CD14-positive monocyte (primary cell): ENCODE measurements at regions not wholly inside any gene's neighbourhood (a gene's known extent, or its start where the extent isn't known, plus 50 kb on each side); places are given as distances from the start of the nearest gene placed in this dataset.
A peak's percentile ranks its signal among the peaks of the same experiment; 100 is the strongest.

Source experiments
- DNase-seq, 3 donors: peaks; one replicate each; pipeline ENCODE4 v3.0.0-alpha.2; 2011 to 2022
- H2AFZ ChIP-seq: 2 replicates; pipeline ENCODE4 v1.6.0; 2012; ENCODE audit warnings: mild to moderate bottlenecking, low read depth, low read length, inconsistent platforms; ENCODE audit not compliant: insufficient read depth, poor library complexity, severe bottlenecking
- H3K27ac ChIP-seq, 2 donors: 1 replicate in 1 of 2; 2 replicates in 1 of 2; pipeline ENCODE4 v1.5.1; 2012 to 2013; ENCODE audit warnings: low read length in 2 of 2, control low read depth in 1 of 2, inconsistent platforms in 1 of 2, low read depth in 1 of 2, mild to moderate bottlenecking in 1 of 2
- H3K27me3 ChIP-seq, 2 donors: one replicate each; pipeline versions ENCODE4 v1.6.0 to v1.6.1; 2011 to 2013; ENCODE audit warnings: low read length in 2 of 2; ENCODE audit not compliant: control insufficient read depth in 2 of 2, insufficient read depth in 2 of 2
- H3K36me3 ChIP-seq, 2 donors: replicated peaks in 1 of 2; 1 replicate in 1 of 2; 2 replicates in 1 of 2; pipeline versions ENCODE4 v1.5.1 to v1.6.1; 2012 to 2013; ENCODE audit warnings: low read length in 2 of 2, control low read depth in 1 of 2, inconsistent platforms in 1 of 2, mild to moderate bottlenecking in 1 of 2; ENCODE audit not compliant: insufficient read depth in 2 of 2, control insufficient read depth in 1 of 2
- H3K4me1 ChIP-seq, 2 donors: 1 replicate in 1 of 2; 2 replicates in 1 of 2; pipeline versions ENCODE4 v1.5.1 to v1.6.1; 2012 to 2013; ENCODE audit warnings: low read length in 2 of 2, control low read depth in 1 of 2, inconsistent platforms in 1 of 2, mild to moderate bottlenecking in 1 of 2, moderate library complexity in 1 of 2; ENCODE audit not compliant: insufficient read depth in 2 of 2, control insufficient read depth in 1 of 2
- H3K4me2 ChIP-seq: replicated peaks from 2 replicates; pipeline ENCODE3; 2012; ENCODE audit warnings: low read length, moderate library complexity, mild to moderate bottlenecking; ENCODE audit not compliant: poor library complexity, severe bottlenecking; ENCODE audit errors: extremely low read depth
- H3K4me3 ChIP-seq, 3 experiments: fragments of 200-600 bp in 1 of 3; sonication (generic) in 1 of 3; replicated peaks in 1 of 3; 1 replicate in 2 of 3; 2 replicates in 1 of 3; pipeline ENCODE4 v1.5.1; 2011 to 2013; ENCODE audit warnings: low read length in 3 of 3, mild to moderate bottlenecking in 3 of 3, control low read depth in 2 of 3, low read depth in 2 of 3, inconsistent platforms in 1 of 3, moderate library complexity in 1 of 3
- H3K79me2 ChIP-seq: 2 replicates; pipeline ENCODE4 v1.6.0; 2012; ENCODE audit warnings: mild to moderate bottlenecking, control low read depth, inconsistent platforms, low read length, moderate library complexity; ENCODE audit not compliant: insufficient read depth
- H3K9ac ChIP-seq: 2 replicates; pipeline ENCODE4 v1.6.0; 2017; ENCODE audit warnings: low read length, mild to moderate bottlenecking; ENCODE audit not compliant: insufficient read depth, poor library complexity, severe bottlenecking
- H3K9me3 ChIP-seq, 2 donors: replicated peaks in 1 of 2; 1 replicate in 1 of 2; 2 replicates in 1 of 2; pipeline versions ENCODE4 v1.5.1 to v1.6.1; 2012 to 2013; ENCODE audit warnings: low read length in 2 of 2, control low read depth in 1 of 2; ENCODE audit not compliant: control insufficient read depth in 1 of 2, insufficient read depth in 1 of 2
- H4K20me1 ChIP-seq: 2 replicates; pipeline ENCODE4 v1.6.0; 2012; ENCODE audit warnings: mild to moderate bottlenecking, low read length, control low read depth, moderate library complexity; ENCODE audit not compliant: insufficient read depth
- H3K27ac Mint-ChIP-seq, 7 donors: one replicate each; pipeline ENCODE4 v1.8.0; 2020; ENCODE audit warnings: mild to moderate bottlenecking in 7 of 7, mixed read lengths in 7 of 7, moderate library complexity in 6 of 7, inconsistent platforms in 2 of 7
- H3K27me3 Mint-ChIP-seq, 3 donors: one replicate each; pipeline ENCODE4 v1.8.0; 2021 to 2022; ENCODE audit warnings: low read depth in 3 of 3, mild to moderate bottlenecking in 3 of 3, mixed read lengths in 3 of 3, moderate library complexity in 3 of 3, inconsistent platforms in 1 of 3
- H3K36me3 Mint-ChIP-seq, 2 donors: one replicate each; pipeline ENCODE4 v1.8.0; 2020; ENCODE audit warnings: mixed read lengths in 2 of 2, inconsistent platforms in 1 of 2, mild to moderate bottlenecking in 1 of 2
- H3K4me1 Mint-ChIP-seq: one replicate; pipeline ENCODE4 v1.8.0; 2020; ENCODE audit warnings: mild to moderate bottlenecking, mixed read lengths
- H3K4me3 Mint-ChIP-seq, 2 donors: one replicate each; pipeline ENCODE4 v1.8.0; 2020; ENCODE audit warnings: mild to moderate bottlenecking in 2 of 2, mixed read lengths in 2 of 2, moderate library complexity in 1 of 2
- H3K9me3 Mint-ChIP-seq, 7 donors: one replicate each; pipeline ENCODE4 v1.8.0; 2020 to 2022; ENCODE audit warnings: mixed read lengths in 7 of 7, mild to moderate bottlenecking in 6 of 7, moderate library complexity in 6 of 7, inconsistent platforms in 2 of 7
- WGBS: methylation state at CpG from one replicate; pipeline ENCODE4 v1.1.5; 2013; ENCODE audit warnings: missing lambda C conversion rate; ENCODE audit not compliant: insufficient coverage; 5-methylcytosine and 5-hydroxymethylcytosine counted together
- intact Hi-C, 2 donors: fragments of 100-400 bp; cut with micrococcal nuclease; formaldehyde crosslinking; loops; one replicate each; pipeline versions ENCODE4 v1.15.0 to v1.15.1; 2023
- TF ChIP-seq, protein P1 (sequence below): fragments of 200-600 bp; IDR thresholded peaks from one replicate; pipeline ENCODE4 v1.8.0; 2022; ENCODE audit warnings: antibody characterized with exemption, mild to moderate bottlenecking

DNA sequence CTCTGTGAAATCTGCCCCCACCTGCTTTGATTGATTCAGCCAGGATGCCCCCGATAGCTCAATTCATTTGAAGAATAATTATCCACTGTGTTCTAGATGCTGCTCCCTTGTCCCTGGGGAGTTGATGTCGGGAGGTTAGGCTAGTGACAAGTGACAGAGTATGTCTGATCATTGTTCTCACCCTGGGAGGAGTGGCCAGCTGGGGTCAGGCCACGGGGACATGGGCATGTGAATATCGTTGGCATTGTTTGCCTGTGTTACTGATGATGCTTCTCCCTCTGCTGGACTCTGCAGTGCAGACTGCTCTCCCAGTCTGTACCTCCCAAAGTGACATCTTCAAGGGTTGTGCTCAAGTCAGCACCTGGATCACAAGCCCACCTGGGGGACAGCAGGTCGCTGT lies 89.9 kb upstream of the C16orf82 start:
- DNase-seq = no peak
- Mint-ChIP-seq H3K27me3 (peaks cover 3 to 7% (median 5%) of the 10 kb centered on the region in 3 donors), H3K4me1 (no peaks in the 10 kb centered on the region), H3K27ac (peak overlapping the region in 1 of 7 donors; percentile 16), H3K36me3 (no peaks in the 10 kb centered on the region), H3K9me3 (peaks cover 0 to 4% (median 0%) of the 10 kb centered on the region in 7 donors), H3K4me3 (no peak overlapping the region)
- Histone ChIP-seq H3K4me1 (no peaks in the 10 kb centered on the region), H3K4me2 (no peak overlapping the region), H3K4me3 (no peak overlapping the region), H3K79me2 (no peaks in the 10 kb centered on the region), H3K36me3 (no peaks in the 10 kb centered on the region), H2AFZ (no peak overlapping the region), H3K9ac (no peak overlapping the region), H3K9me3 (no peaks in the 10 kb centered on the region), H3K27ac (no peak overlapping the region), H4K20me1 (no peaks in the 10 kb centered on the region), H3K27me3 (no peaks in the 10 kb centered on the region)
- intact Hi-C loops = loop anchor here in 1 of 2 donors (10.0 kb wide), 1 partner anchor 62 kb away; no protein-coding TSS in a partner anchor
- 84% methylated on average over 4 of the region's 5 CpGs for WGBS
- TF ChIP-seq, protein P1, sequence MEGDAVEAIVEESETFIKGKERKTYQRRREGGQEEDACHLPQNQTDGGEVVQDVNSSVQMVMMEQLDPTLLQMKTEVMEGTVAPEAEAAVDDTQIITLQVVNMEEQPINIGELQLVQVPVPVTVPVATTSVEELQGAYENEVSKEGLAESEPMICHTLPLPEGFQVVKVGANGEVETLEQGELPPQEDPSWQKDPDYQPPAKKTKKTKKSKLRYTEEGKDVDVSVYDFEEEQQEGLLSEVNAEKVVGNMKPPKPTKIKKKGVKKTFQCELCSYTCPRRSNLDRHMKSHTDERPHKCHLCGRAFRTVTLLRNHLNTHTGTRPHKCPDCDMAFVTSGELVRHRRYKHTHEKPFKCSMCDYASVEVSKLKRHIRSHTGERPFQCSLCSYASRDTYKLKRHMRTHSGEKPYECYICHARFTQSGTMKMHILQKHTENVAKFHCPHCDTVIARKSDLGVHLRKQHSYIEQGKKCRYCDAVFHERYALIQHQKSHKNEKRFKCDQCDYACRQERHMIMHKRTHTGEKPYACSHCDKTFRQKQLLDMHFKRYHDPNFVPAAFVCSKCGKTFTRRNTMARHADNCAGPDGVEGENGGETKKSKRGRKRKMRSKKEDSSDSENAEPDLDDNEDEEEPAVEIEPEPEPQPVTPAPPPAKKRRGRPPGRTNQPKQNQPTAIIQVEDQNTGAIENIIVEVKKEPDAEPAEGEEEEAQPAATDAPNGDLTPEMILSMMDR = no peak

DNA sequence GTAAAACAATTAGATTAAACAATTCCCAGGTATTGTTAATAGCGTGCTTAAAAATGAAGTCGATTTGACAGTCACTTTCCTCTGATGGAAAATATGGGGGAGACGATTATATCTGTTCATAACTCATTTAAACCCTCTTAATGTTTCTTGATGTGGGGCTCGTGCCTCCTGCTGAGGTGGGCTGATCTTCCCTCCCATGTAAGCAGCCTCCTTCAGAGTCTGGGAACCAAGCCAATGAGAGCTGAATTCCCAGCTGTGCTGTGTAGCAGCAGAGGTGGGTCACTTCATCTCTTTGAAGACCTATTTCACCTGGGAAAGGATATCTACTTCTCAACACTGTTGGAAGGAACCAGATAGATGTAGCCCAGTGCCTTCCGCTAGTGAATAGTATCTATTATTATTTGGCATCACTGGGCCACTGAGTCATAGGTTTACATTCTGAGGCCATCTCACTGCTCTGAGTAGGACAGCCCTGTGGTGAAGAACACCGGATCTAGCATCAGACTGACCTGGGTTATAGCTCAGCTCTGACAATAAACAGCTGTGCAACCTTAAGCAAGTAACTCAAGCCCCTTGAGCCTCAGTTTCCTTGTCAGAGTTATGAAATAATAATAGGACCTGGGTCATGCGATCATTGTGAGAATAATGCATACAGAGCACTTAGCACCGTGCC lies 85.3 kb upstream of the C16orf82 start:
- Histone ChIP-seq H3K9ac (no peak overlapping the region), H3K36me3 (no peaks in the 10 kb centered on the region), H3K4me3 (no peak overlapping the region), H2AFZ (no peak overlapping the region), H3K9me3 (no peaks in the 10 kb centered on the region), H3K27ac (no peak overlapping the region), H3K27me3 (no peaks in the 10 kb centered on the region), H3K4me1 (no peaks in the 10 kb centered on the region), H3K4me2 (no peak overlapping the region), H4K20me1 (no peaks in the 10 kb centered on the region), H3K79me2 (no peaks in the 10 kb centered on the region)
- intact Hi-C loops = no loop called here
- no peaks in the 10 kb centered on the region for H3K4me1 Mint-ChIP-seq
- WGBS = 100% methylated on average over 1 of the region's 8 CpGs
- TF ChIP-seq, protein P1 = no peak
- H3K9me3 Mint-ChIP-seq = peaks cover 0 to 6% (median 3%) of the 10 kb centered on the region in 7 donors
- peaks cover 2 to 6% (median 3%) of the 10 kb centered on the region in 3 donors for H3K27me3 Mint-ChIP-seq
- DNase-seq = no peak
- no peak overlapping the region for H3K4me3 Mint-ChIP-seq
- H3K27ac Mint-ChIP-seq = no peak overlapping the region
- no peaks in the 10 kb centered on the region for H3K36me3 Mint-ChIP-seq
